MM.1S (cell line): ENCODE measurements at regions not wholly inside any gene's neighbourhood (a gene's known extent, or its start where the extent isn't known, plus 50 kb on each side); places are given as distances from the start of the nearest gene placed in this dataset.

Source experiments
- EZH2phosphoT487 ChIP-seq: fragments of 300-600 bp; sonication (generic); IDR thresholded peaks from 2 replicates; pipeline ENCODE4 v1.6.1; 2018; ENCODE audit warnings: antibody characterized with exemption, low read length
- TF ChIP-seq, protein P1 (sequence below): fragments of 300-600 bp; sonication (generic); IDR thresholded peaks from 2 replicates; pipeline ENCODE4 v1.5.1; 2016; ENCODE audit warnings: antibody characterized with exemption, low read length, mixed read lengths

DNA sequence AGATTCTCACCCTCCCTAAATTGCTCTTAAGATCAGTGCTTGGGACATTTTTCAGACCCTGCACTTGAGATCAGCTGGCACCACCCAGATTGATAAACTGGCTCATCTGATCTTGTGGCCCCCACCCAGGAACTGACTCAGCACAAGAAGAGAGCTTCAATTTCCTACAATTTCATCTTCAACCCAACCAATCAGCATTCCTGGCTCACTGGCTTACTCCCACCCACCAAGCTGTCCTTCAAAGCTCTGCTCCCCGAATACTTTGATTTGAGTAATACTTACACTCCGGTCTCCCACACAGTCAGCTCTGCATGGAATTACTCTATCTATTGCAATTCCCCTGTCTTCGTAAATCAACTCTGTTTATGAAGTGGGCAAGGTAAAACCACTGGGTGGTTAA, 461.9 kb upstream of the RGS18 start:
- TF ChIP-seq, protein P1, sequence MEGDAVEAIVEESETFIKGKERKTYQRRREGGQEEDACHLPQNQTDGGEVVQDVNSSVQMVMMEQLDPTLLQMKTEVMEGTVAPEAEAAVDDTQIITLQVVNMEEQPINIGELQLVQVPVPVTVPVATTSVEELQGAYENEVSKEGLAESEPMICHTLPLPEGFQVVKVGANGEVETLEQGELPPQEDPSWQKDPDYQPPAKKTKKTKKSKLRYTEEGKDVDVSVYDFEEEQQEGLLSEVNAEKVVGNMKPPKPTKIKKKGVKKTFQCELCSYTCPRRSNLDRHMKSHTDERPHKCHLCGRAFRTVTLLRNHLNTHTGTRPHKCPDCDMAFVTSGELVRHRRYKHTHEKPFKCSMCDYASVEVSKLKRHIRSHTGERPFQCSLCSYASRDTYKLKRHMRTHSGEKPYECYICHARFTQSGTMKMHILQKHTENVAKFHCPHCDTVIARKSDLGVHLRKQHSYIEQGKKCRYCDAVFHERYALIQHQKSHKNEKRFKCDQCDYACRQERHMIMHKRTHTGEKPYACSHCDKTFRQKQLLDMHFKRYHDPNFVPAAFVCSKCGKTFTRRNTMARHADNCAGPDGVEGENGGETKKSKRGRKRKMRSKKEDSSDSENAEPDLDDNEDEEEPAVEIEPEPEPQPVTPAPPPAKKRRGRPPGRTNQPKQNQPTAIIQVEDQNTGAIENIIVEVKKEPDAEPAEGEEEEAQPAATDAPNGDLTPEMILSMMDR = no peak
- TF ChIP-seq EZH2phosphoT487 = no peak
